Omental fat pad (tissue), 3 donors: ENCODE measurements at regions not wholly inside any gene's neighbourhood (a gene's known extent, or its start where the extent isn't known, plus 50 kb on each side); places are given as distances from the start of the nearest gene placed in this dataset.

ENCODE experiments used
- ATAC-seq: fragments of 150-250 bp; one replicate; pipeline ENCODE4 v1.9.1; 2016; ENCODE audit warnings: mild to moderate bottlenecking, moderate library complexity; ENCODE audit not compliant: low FRiP score
- DNase-seq: peaks from one replicate; pipeline ENCODE4 v3.0.0-alpha.2; 2019; ENCODE audit warnings: low spot score
- TF ChIP-seq, protein P1 (sequence below), 3 donors: fragments of 450-650 bp; IDR thresholded peaks; one replicate each; pipeline ENCODE4 v1.5.1; 2016 to 2017; ENCODE audit warnings: antibody characterized with exemption in 3 of 3, mild to moderate bottlenecking in 3 of 3, moderate library complexity in 2 of 3

DNA sequence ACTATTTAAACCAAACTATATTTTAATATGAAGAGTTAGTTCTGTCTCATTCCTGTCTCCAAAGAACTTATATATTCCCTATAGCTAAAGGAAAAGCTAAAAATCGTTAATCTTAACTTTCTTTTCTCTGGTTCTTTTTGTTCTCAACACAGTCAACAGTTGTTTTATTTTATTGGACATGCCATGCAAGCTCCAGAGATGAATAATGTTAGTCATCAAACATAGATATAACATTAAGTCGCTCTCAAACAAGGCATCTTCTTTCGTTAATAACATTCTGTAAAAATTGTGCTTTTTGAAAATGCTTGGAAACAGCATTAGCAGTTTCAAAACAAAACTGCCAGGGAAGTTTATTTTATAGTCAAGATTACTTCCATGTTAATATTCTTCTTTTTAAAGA, 117.9 kb upstream of the GPM6A start:
- DNase-seq (no peak), ATAC-seq (no peak)
- TF ChIP-seq, protein P1, sequence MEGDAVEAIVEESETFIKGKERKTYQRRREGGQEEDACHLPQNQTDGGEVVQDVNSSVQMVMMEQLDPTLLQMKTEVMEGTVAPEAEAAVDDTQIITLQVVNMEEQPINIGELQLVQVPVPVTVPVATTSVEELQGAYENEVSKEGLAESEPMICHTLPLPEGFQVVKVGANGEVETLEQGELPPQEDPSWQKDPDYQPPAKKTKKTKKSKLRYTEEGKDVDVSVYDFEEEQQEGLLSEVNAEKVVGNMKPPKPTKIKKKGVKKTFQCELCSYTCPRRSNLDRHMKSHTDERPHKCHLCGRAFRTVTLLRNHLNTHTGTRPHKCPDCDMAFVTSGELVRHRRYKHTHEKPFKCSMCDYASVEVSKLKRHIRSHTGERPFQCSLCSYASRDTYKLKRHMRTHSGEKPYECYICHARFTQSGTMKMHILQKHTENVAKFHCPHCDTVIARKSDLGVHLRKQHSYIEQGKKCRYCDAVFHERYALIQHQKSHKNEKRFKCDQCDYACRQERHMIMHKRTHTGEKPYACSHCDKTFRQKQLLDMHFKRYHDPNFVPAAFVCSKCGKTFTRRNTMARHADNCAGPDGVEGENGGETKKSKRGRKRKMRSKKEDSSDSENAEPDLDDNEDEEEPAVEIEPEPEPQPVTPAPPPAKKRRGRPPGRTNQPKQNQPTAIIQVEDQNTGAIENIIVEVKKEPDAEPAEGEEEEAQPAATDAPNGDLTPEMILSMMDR (IDR thresholded peaks at IDR 0.05) = no peak

DNA sequence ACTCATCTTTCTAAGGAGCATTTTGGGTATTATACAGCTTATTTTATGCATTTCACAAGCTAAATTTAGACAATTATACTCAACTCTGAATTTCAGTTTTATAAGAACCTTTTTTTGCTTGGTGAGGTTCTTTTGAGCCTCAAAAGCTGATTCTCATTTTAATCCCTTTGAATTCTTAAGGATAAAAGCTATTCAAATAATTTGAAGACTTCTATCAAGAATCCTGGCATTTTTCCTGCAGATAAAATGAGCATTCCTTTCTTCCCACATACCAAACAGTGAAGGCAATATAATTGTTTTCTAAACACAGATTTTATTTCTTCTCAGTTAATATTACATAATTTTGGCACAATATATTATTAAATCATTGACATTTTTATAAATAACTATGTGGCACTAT, 118.4 kb upstream of the GPM6A start:
- DNase-seq (no peak), ATAC-seq (no peak)
- TF ChIP-seq, protein P1 (IDR thresholded peaks at IDR 0.05) = no peak

GRCh38 chr4:175932116-175932515, 120.1 kb upstream of the GPM6A start:
- TF ChIP-seq, protein P1 (IDR thresholded peaks at IDR 0.05) = no peak
- DNase-seq (no peak), ATAC-seq (no peak)

- TF ChIP-seq, protein P1 (IDR thresholded peaks at IDR 0.05) = no peak
- no peak for ATAC-seq
Measured at GRCh38 chr4:175934506-175934905, 122.4 kb upstream of the GPM6A start.

GRCh38 chr4:175935016-175935661, 123.1 kb upstream of the GPM6A start:
- DNase-seq (no peak), ATAC-seq (no peak)
- TF ChIP-seq, protein P1 (IDR thresholded peaks at IDR 0.05) = no peak

More at GRCh38 chr4:175934506-175934905, 122.4 kb upstream of the GPM6A start:
- DNase-seq = no peak

GRCh38 chr4:175944126-175944910, 121.3 kb upstream of the WDR17 start:
- TF ChIP-seq, protein P1 (IDR thresholded peaks at IDR 0.05) = no peak
- no peak for DNase-seq
- ATAC-seq = no peak
